Heart right ventricle (tissue), 16 donors: ENCODE measurements at regions not wholly inside any gene's neighbourhood (a gene's known extent, or its start where the extent isn't known, plus 50 kb on each side); places are given as distances from the start of the nearest gene placed in this dataset.

Experiments used
- ATAC-seq, 8 donors: fragments of 200-7000 bp; cut with Tn5 transposase; one replicate each; pipeline ENCODE4 v1.9.1; 2020; ENCODE audit warnings: mild to moderate bottlenecking in 8 of 8, moderate library complexity in 8 of 8, moderate number of reproducible peaks in 1 of 8
- DNase-seq, 2 donors: peaks; one replicate each; pipeline ENCODE4 v3.0.0-alpha.2; 2020
- H3K27ac ChIP-seq, 10 donors: fragments of 200-600 bp; sonication (generic) in 2 of 10; one replicate each; pipeline versions ENCODE4 v1.5.0 to v1.8.0; 2020 to 2022; ENCODE audit warnings: mild to moderate bottlenecking in 3 of 10
- H3K27me3 ChIP-seq, 7 donors: fragments of 200-600 bp; one replicate each; pipeline ENCODE4 v1.8.0; 2021 to 2022; ENCODE audit warnings: mild to moderate bottlenecking in 2 of 7
- H3K36me3 ChIP-seq, 9 donors: fragments of 200-600 bp; sonication (generic) in 1 of 9; one replicate each; pipeline versions ENCODE4 v1.5.0 to v1.8.0; 2020 to 2022; ENCODE audit warnings: mild to moderate bottlenecking in 2 of 9
- H3K4me1 ChIP-seq, 9 donors: fragments of 200-600 bp; sonication (generic) in 1 of 9; one replicate each; pipeline versions ENCODE4 v1.5.0 to v1.8.0; 2020 to 2022; ENCODE audit warnings: mild to moderate bottlenecking in 4 of 9
- H3K4me3 ChIP-seq, 10 donors: fragments of 200-600 bp; sonication (generic) in 2 of 10; one replicate each; pipeline versions ENCODE4 v1.5.0 to v1.8.0; 2020 to 2022; ENCODE audit warnings: mild to moderate bottlenecking in 7 of 10, moderate library complexity in 2 of 10
- H3K9me3 ChIP-seq, 11 donors: fragments of 200-600 bp in 10 of 11; sonication (generic) in 2 of 11; one replicate each; pipeline versions ENCODE4 v1.5.0 to v1.8.0; 2013 to 2022; ENCODE audit warnings: mild to moderate bottlenecking in 2 of 11, control low read depth in 1 of 11, moderate library complexity in 1 of 11
- CTCF ChIP-seq, 9 donors: fragments of 200-600 bp; sonication (generic) in 2 of 9; IDR thresholded peaks; one replicate each; pipeline versions ENCODE4 v1.5.0 to v1.8.0; 2021 to 2022; ENCODE audit warnings: antibody characterized with exemption in 9 of 9, mild to moderate bottlenecking in 5 of 9, moderate library complexity in 1 of 9
- WGBS, 2 donors: extraction: QIAGEN DNeasy Blood & Tissue Kit; methylation state at CpG; one replicate each; pipeline ENCODE4 v1.1.7; 2013; ENCODE audit warnings: inconsistent platforms in 1 of 2; 5-methylcytosine and 5-hydroxymethylcytosine counted together
- intact Hi-C, 10 donors: fragments of 100-400 bp; cut with DNase I; formaldehyde crosslinking; loops; one replicate each; pipeline versions ENCODE4 v1.11.1 to v1.14.2; 2022
- donor health status: Arrhythmogenic right ventricular cardiomyopathy.
- donor health status: ischemic (EF 13 %, LVEDD 7.1; RV severe dilation, severe dysfunction).
- donor health status: healthy with polysubstance abuse.
- donor health status: DM: no; HTN: yes; CAD: no.
- donor health status: DM: no; HTN: no; CAD: no.
- donor health status: ischemic (EF 25% LVEDD 6.9; RV normal size, moderate dysfunction).
- donor health status: ischemic (EF 25% LVEDD 5.7; RV mildly dilated, moderate dysfunction).
- donor health status: healthy.
- donor health status: DM: yes; HTN: yes; CAD: no.
- donor health status: Ischemic cardiomyopathy.
- donor health status: ischemic (EF 35%, LVEDD 5.7; RV mildly dilated, moderate dysfunction).
- donor health status: nonischemic (EF 11% LVEDD 7.7; RV severe dilation, severe dysfunction).
- donor health status: DM: yes; HTN: yes; CAD: no.
- donor health status: PGD.
- donor health status: ischemic (EF 29% LVEDD 5.4; RV normal size, mild dysfunction).
- donor health status: nonischemic (EF 23%, LVEDD 6.1; RV moderate dilation, normal function).

GRCh38 chr7:110264288-110264687, 826.6 kb upstream of the LRRN3 start:
- peaks cover 0 to 5% (median 0%) of the 10 kb centered on the region in 11 donors for H3K9me3 ChIP-seq
- no peak for TF ChIP-seq CTCF (IDR thresholded peaks at IDR 0.05)
- intact Hi-C loops: no loop called here
- H3K4me3 ChIP-seq: no peak overlapping the region
- H3K36me3 ChIP-seq: no peaks in the 10 kb centered on the region
- WGBS, 2 donors: 80 to 81% methylated on average over 5 of the region's 5 CpGs
- no peaks in the 10 kb centered on the region for H3K4me1 ChIP-seq
- no peak overlapping the region for H3K27ac ChIP-seq
- ATAC-seq (no peak), DNase-seq (no peak)
- no peaks in the 10 kb centered on the region for H3K27me3 ChIP-seq

DNA sequence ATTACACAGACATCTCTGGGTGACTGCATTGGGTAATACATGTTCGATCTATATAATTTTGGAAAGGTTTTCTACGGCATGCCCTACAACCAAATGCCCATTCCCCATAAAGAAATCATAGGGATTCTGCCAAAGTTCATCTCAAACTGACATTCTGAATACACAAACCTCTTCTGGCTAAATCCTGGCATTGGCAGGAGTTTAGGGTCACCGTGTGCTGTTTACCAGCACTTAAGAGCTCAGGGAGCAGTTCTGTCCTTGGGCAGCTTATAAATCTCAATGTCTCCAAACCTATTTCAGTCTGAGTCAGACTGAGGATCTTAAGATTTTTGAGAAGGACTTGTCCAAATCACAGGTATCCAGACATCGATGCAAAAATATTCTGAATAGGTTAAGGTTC, 809.6 kb upstream of the LRRN3 start:
- H3K4me1 ChIP-seq: no peaks in the 10 kb centered on the region
- no peaks in the 10 kb centered on the region for H3K36me3 ChIP-seq
- H3K4me3 ChIP-seq: no peak overlapping the region
- ATAC-seq: no peak
- no peaks in the 10 kb centered on the region for H3K27me3 ChIP-seq
- H3K9me3 ChIP-seq: no peaks in the 10 kb centered on the region
- 82 to 87% methylated on average over 4 of the region's 4 CpGs for WGBS, 2 donors
- intact Hi-C loops: no loop called here
- no peak for TF ChIP-seq CTCF (IDR thresholded peaks at IDR 0.05)
- no peak for DNase-seq
- no peak overlapping the region for H3K27ac ChIP-seq

DNA sequence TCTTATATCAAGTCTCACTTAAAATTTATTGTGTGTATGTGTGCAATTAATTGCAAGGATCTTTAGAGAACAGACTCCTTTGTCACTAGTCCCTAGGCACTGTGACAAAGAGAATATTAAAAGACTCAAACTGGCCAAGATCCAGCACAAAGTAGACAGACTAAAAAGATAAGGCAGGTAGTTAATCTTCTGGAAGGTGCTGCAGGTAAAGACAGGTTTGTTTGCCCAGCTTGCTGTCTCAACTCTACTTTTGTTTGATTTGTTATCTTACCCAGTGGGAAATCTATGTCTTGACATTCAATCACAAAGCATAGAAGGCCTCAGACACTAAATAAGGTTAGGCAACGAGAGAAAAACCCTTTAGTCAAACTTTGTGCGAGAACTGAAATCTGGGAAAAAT, 807.9 kb upstream of the LRRN3 start:
- intact Hi-C loops: no loop called here
- H3K4me3 ChIP-seq: no peak overlapping the region
- no peaks in the 10 kb centered on the region for H3K9me3 ChIP-seq
- no peaks in the 10 kb centered on the region for H3K27me3 ChIP-seq
- no peak for TF ChIP-seq CTCF (IDR thresholded peaks at IDR 0.05)
- ATAC-seq: no peak
- no peak overlapping the region for H3K27ac ChIP-seq
- 76 to 79% methylated on average over 2 of the region's 2 CpGs for WGBS, 2 donors
- no peaks in the 10 kb centered on the region for H3K36me3 ChIP-seq
- H3K4me1 ChIP-seq: no peaks in the 10 kb centered on the region
- DNase-seq: no peak

DNA sequence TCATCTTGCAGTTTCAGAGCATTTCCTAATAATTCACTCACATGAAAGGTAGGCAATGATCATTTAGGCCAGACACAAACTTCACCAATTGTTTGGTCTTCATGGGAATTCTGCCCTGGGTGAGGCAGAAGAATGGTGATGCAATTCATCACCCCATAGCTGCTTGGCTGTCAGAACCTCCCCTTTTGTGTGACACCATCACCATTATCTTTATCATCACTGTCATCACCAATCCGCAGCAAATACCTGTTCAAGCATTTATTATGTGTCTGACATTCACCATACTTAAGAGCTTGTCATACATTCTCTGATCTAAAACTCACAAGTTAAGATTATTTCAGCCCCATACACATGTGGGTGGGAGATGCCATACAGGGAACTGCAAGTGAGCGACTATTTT, 799.5 kb upstream of the LRRN3 start:
- 72 to 74% methylated on average over 2 of the region's 2 CpGs for WGBS, 2 donors
- intact Hi-C loops: no loop called here
- H3K27me3 ChIP-seq: no peaks in the 10 kb centered on the region

More for the DNA sequence above, 799.5 kb upstream of the LRRN3 start:
- no peak for DNase-seq
- no peaks in the 10 kb centered on the region for H3K36me3 ChIP-seq
- no peaks in the 10 kb centered on the region for H3K4me1 ChIP-seq
- no peaks in the 10 kb centered on the region for H3K9me3 ChIP-seq
- H3K27ac ChIP-seq: no peak overlapping the region
- ATAC-seq: no peak
- no peak for TF ChIP-seq CTCF (IDR thresholded peaks at IDR 0.05)
- no peak overlapping the region for H3K4me3 ChIP-seq
